Peyer's patch (tissue), 4 donors: ENCODE measurements at regions not wholly inside any gene's neighbourhood (a gene's known extent, or its start where the extent isn't known, plus 50 kb on each side); places are given as distances from the start of the nearest gene placed in this dataset.
"Not testable (repeated sequence)": the region's sequence is repeated elsewhere in the genome, so short reads cannot be mapped to it uniquely, and the experiment has no call there.

Experiments used
- DNase-seq, 3 donors: peaks; one replicate each; pipeline ENCODE4 v3.0.0-alpha.2; 2017 to 2019
- H3K27ac ChIP-seq, 4 donors: fragments of 200-600 bp; sonication (generic); one replicate each; pipeline ENCODE4 v1.5.1; 2016 to 2019
- H3K27me3 ChIP-seq, 2 donors: fragments of 200-600 bp; sonication (generic); one replicate each; pipeline ENCODE4 v1.5.1; 2019
- H3K36me3 ChIP-seq, 3 donors: fragments of 200-600 bp; sonication (generic); one replicate each; pipeline ENCODE4 v1.5.1; 2016 to 2019
- H3K4me1 ChIP-seq, 4 donors: fragments of 200-600 bp; sonication (generic); one replicate each; pipeline ENCODE4 v1.5.1; 2016 to 2019
- H3K4me3 ChIP-seq, 4 donors: fragments of 200-600 bp; sonication (generic); 1 replicate in 3 of 4; 2 replicates in 1 of 4; pipeline ENCODE4 v1.5.1; 2016 to 2019; ENCODE audit warnings: mild to moderate bottlenecking in 1 of 4
- H3K9me3 ChIP-seq, 4 donors: fragments of 200-600 bp; sonication (generic); one replicate each; pipeline ENCODE4 v1.5.1; 2016 to 2019; ENCODE audit warnings: mild to moderate bottlenecking in 1 of 4
- CTCF ChIP-seq, 6 experiments: fragments of 450-650 bp in 4 of 6; fragments of 200-600 bp in 2 of 6; sonication (generic) in 1 of 6; IDR thresholded peaks; one replicate each; pipeline ENCODE4 v1.5.1; 2017 to 2019; ENCODE audit warnings: antibody characterized with exemption in 6 of 6, mild to moderate bottlenecking in 3 of 6, moderate library complexity in 1 of 6
- POLR2A ChIP-seq, 2 donors: fragments of 450-650 bp; IDR thresholded peaks; one replicate each; pipeline ENCODE4 v1.5.1; 2017; ENCODE audit warnings: antibody characterized with exemption in 2 of 2, mild to moderate bottlenecking in 2 of 2, moderate library complexity in 2 of 2

DNA sequence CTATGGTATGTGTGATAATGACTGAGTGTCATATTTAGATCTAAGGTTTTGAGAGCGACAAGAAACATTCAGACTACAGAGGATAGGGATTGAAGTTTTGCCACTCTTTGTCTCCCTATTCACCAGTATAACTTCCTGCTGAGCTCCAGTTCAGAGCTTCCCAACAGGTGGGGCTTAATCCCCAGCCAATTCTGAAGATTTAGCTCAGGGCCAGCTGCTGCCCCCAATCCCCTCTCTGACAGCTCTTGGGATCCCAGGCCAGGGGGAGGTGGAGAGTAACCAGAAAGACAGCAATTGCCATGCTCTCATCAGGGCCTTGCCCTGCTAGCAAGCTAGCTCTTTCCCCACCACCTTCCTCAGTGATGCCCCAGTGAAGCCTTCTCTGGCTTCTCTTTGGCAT is 57.8 kb downstream of the TRIL start:
- H3K4me1 ChIP-seq: no peaks in the 10 kb centered on the region
- no peaks in the 10 kb centered on the region for H3K9me3 ChIP-seq
- H3K4me3 ChIP-seq: no peak overlapping the region
- H3K36me3 ChIP-seq: no peaks in the 10 kb centered on the region
- no peak overlapping the region for H3K27ac ChIP-seq
- no peak for DNase-seq
- TF ChIP-seq POLR2A (IDR thresholded peaks at IDR 0.05) (no peak), CTCF (IDR thresholded peaks at IDR 0.05) (no peak)
- H3K27me3 ChIP-seq: no peaks in the 10 kb centered on the region

GRCh38 chr7:28893888-28894287 is 64.2 kb downstream of the TRIL start:
- Histone ChIP-seq H3K27me3 (no peaks in the 10 kb centered on the region), H3K9me3 (no peaks in the 10 kb centered on the region), H3K4me1 (no peaks in the 10 kb centered on the region), H3K36me3 (no peaks in the 10 kb centered on the region), H3K27ac (no peak overlapping the region), H3K4me3 (no peak overlapping the region)
- no peak for DNase-seq
- no peak for TF ChIP-seq CTCF (IDR thresholded peaks at IDR 0.05)
- TF ChIP-seq POLR2A (IDR thresholded peaks at IDR 0.05): no peak

- not testable (repeated sequence) for H3K27ac ChIP-seq, H3K36me3 ChIP-seq, H3K27me3 ChIP-seq, H3K4me1 ChIP-seq, H3K4me3 ChIP-seq, H3K9me3 ChIP-seq, DNase-seq
Measured at GRCh38 chr7:28891876-28892234, 66.3 kb downstream of the TRIL start.

- no peak for DNase-seq
- no peak for TF ChIP-seq CTCF (IDR thresholded peaks at IDR 0.05)
Measured at GRCh38 chr7:28891192-28891875, 66.8 kb downstream of the TRIL start.

DNA sequence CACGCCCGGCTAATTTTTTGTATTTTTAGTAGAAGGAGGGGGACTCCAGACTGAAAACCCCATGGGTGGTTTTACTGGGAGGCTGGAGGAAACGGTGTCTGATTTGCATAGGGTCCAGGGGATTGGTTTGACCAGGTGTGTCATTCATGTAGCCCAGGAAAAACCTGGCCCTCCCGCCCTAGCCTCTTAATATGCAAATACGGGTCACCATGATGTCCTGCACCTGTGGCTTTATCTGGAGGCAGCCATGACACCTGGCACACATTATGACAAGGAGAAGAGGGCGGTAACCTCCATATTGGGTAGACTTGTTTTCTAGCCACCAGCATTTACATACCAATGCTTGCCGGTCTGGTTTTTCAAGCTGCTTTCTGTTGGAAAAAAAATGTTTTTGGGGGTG is 68.0 kb downstream of the TRIL start:
- Histone ChIP-seq H3K27me3 (no peaks in the 10 kb centered on the region), H3K9me3 (no peaks in the 10 kb centered on the region), H3K4me3 (no peak overlapping the region), H3K36me3 (no peaks in the 10 kb centered on the region), H3K27ac (no peak overlapping the region), H3K4me1 (no peaks in the 10 kb centered on the region)
- DNase-seq: peak in 2 of 3 donors; percentile 53 to 62
- TF ChIP-seq CTCF (IDR thresholded peaks at IDR 0.05): no peak
- TF ChIP-seq POLR2A (IDR thresholded peaks at IDR 0.05): no peak

More at GRCh38 chr7:28891192-28891875, 66.8 kb downstream of the TRIL start:
- Histone ChIP-seq H3K27me3 (no peaks in the 10 kb centered on the region), H3K4me1 (no peaks in the 10 kb centered on the region), H3K4me3 (no peak overlapping the region), H3K36me3 (no peaks in the 10 kb centered on the region), H3K9me3 (no peaks in the 10 kb centered on the region), H3K27ac (no peak overlapping the region)

DNA sequence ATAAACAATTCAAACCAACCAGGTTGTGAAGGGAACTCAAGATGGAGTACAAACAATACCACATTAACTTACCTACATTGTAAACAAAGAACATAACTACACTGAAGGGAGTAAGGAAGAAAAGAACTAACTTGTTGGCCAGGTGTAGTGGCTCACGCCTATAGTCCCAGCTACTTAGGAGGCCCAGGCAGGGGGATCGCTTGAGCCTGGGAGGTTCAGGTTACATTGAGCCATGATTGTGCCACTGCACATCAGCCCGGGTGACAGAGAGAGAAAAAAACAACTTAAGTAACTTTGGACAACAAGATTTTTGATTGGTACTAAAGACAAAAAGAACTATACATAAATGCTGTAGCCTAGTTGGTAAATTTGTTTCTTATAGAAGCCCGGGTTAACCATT is 68.8 kb downstream of the TRIL start:
- no peak overlapping the region for H3K27ac ChIP-seq
- no peaks in the 10 kb centered on the region for H3K36me3 ChIP-seq
- H3K27me3 ChIP-seq: no peaks in the 10 kb centered on the region
- DNase-seq: no peak
- TF ChIP-seq CTCF (IDR thresholded peaks at IDR 0.05) (no peak), POLR2A (IDR thresholded peaks at IDR 0.05) (no peak)
- H3K9me3 ChIP-seq: no peaks in the 10 kb centered on the region
- H3K4me1 ChIP-seq: no peaks in the 10 kb centered on the region
- no peak overlapping the region for H3K4me3 ChIP-seq
